NCI-H2196 treated with DMSO at 0.1 percent for 48 hours (cell line): ENCODE measurements at regions not wholly inside any gene's neighbourhood (a gene's known extent, or its start where the extent isn't known, plus 50 kb on each side); places are given as distances from the start of the nearest gene placed in this dataset.

Source experiments
- DNase-seq: peaks from one replicate; lab custom pipeline; 2025; ENCODE audit not compliant: unreplicated experiment; lab: John Stamatoyannopoulos, UW

DNA sequence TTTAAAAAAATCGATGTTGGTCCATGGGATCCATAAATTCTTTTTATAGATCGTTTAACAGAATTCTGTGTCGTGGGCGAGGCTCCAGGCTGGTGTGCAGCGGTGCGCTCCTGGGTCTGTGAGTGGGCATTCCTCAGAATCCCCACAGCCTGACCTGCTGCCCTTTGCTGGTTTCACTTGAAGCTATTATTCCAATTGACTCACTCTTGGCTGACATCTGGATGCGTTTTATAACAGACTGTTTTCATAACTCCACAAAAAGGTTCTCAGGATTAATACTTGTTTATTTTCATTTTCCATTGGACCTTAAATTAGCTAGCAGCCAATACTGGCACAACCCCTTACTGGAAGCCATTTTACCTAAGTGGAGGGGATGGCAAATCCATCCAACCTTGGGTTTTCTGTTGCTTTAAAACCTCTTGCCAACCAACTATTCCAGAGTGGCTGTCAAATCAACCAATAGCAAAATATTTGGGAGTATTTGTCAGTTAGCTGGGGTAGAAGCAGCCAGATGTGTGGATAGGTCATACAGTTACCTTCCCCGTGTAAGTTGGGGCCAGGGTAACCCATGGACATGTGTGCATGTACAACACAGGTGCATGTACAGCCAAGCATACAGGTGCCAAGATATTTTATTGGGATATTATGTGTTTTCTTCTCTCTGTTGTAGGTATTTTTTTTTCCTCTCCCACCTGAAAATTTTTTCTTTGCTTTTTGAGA is 160.7 kb upstream of the ZNF32 start:
- DNase-seq = no peak

DNA sequence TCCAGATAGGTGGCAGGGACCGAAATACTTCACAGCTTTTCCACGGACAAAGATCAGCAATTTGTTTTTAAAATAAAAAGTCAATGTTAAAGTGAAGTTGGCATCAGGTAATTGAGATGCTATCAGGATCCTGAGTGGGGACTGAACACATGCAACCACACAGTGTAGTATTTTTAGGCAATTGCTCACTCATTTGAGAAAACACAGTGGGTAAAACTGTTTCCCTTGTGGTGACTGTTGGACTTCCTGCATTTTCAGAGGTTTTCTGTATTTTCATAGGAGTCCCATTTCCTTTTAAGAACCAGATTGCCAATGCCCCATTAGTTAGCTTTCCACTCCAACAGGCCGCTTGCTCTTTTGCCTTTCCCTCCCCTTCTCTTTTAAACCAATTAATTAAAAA is 159.5 kb upstream of the ZNF32 start:
- DNase-seq = no peak

DNA sequence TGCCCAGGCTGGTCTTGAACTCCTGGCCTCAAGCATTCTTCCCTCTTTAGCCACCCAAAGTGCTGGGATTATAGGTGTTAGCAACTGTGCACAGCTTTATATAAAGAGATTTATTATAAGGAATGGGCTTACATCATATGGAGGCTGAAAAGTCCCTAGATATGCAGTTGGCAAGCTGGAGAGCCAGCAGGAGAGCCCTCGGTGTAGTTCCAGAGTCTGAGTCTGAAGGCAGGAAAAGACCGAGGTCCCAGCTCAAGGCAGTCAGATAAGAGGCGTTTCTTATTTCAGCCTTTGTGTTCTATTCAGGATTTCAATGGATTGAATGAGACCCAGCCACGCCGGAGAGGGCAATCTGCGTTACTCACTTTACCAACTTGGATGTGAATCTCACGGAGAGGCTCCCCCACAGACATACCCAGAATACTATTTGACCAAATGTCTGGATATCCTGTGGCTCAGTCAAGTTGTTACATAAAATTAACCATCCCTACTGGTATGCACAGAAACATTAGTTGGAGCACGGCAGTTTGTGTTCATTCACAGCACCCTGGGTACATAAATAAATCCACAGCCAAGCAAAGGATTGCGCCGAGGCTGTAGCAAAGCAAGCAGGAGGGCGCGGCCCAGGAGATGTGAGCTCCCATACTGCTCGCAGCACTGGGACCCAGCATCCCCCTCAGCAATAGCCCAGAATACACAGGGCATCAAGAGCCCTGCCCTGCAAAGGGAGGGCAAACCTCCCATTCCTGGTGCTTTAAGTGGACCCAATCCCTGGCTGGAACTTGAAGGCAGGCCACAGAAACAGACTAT is 158.4 kb upstream of the ZNF32 start:
- no peak for DNase-seq

DNA sequence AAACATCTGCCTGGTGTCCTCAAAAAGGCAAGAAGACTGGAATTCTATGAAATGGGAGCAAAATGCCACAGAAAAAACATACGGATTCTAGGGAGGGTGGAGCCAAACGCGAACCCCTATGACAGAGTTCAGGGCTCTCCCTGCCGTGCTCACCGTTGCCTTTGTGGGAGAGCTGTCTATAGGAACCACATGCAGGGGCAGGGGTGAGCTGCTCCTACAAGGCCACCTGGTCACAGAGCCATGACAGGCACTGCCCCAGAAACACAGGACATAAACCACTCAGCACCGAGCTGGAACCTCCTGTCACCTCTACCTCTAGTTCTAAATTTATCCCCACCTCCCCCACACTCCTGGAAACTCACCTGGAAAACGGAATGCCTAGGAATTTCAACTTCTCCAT is 155.1 kb upstream of the ZNF32 start:
- no peak for DNase-seq

DNA sequence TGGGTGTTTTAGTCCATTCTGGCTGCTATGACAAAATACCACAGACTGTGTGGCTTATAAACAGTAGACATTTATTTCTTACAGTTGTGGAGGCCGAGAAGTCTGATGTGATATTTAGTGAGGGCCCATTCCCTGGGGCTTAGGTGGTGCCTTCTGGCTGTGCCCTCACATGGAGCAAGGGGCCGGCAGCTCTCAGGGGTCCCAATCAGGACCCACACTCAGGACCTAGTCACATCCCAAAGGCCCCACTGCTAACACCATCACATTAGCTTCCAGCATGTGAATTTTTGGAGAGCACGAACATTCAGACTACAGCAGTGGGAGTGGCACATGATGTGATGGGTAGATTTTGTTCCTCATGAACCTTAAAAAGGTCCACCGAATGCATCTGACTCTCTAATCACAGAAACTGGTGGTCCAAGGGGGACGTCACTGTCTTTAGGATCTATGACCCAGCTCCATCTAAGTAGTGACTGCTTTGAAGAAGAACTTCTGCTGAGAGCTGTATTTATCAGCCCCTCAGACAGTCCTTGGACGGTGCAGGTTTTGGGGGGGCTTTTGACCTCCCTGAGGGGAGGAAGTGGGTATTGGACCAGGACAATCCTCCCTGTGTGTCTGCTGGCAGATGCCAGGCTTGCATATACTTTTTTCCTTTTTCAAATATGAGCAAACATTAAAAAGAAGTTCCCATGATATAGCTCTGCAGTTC is 154.5 kb upstream of the ZNF32 start:
- no peak for DNase-seq

DNA sequence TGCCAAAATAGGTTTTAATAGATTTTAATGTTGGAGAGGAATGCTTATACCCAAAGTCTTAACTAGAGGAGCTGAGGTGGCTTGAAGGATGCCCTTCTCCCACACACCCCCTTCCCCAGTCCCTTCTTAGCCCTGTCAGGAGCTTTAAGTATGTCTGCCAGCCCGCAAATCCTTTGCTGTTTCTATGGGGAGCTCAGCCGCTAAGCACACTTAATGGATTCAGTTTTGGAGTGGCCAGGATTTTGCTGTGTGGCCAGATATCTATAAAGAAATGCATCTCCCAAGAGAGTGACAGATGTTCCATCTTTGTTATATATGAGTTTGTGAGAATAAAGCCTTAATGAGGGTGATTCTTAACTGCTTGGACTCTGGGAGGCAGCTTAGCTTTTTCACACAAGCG is 152.9 kb upstream of the ZNF32 start:
- DNase-seq = no peak

DNA sequence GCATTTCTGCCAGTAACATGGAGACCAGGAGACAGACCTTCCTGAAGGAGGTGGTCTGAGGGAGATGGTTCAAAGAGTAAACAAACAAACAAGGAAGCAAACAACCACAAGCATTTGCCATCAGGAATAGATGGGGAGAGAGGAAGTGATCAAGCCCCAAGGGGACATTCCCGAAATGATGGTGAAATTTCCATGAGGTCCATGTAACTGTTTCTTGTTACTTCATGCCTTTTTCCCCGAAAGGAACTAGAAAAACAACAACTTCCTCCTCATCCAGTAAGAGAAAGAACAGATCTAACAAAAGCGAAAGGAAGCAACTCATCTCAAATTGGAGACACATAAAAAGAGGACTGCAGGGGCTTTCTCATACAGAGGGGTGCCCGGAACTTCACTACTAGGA is 152.5 kb upstream of the ZNF32 start:
- no peak for DNase-seq

DNA sequence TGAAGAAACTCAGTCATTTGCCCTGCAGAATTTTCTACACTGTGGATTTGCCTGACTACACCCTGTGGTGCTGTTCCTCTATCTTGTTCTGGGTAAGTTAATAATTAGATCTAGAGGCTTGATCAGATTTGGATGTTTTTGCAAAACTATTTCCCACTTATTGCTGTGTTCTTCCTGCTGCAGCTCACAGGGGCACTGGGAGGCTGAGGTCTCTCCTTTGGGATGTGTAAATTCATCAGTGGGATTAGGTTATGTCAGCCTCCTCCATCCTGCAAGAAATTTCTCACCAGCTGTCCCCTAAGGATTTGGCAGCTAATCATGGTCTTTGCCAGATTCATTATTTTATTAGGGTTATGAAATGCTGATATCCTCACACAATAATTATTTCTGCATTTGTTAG is 148.1 kb upstream of the ZNF32 start:
- DNase-seq = no peak

DNA sequence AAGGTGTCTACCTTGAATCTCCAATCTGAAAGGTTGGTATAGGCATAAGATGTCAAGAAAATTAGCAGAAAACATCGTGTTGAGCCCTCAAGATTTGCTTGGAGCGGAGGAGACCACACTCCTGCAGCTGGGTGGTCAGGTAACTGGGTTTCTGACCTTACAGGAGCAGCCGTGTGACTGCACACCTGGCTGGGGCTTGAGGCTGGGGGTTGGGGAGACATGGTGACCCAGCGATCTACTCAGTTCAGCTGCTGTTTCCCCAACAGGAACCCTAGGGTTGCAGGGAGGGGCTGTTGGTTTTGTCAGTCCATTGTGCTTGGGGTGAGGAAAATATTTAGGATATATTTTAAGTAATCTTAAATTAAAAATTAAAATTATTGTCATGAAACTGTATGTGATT is 147.0 kb upstream of the ZNF32 start:
- no peak for DNase-seq

DNA sequence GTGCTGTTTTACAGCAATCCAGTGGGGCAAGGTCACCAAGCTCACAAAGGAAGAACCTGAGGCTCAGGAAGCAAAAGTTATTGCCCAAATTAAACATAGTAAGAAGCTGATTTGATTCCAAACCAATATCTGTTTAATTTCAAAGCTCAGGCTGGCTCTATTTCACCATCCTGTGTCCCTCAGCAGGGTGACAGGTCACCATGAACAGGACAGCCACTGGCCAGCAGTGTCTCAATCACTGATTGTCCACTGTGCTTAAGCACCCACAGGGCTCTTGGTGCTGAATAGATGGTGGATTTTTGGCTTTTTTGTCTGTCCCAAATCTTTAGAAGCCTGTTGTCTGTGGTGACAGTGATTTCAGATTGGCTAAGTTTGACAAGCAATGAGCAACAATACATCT is 146.4 kb upstream of the ZNF32 start:
- no peak for DNase-seq

DNA sequence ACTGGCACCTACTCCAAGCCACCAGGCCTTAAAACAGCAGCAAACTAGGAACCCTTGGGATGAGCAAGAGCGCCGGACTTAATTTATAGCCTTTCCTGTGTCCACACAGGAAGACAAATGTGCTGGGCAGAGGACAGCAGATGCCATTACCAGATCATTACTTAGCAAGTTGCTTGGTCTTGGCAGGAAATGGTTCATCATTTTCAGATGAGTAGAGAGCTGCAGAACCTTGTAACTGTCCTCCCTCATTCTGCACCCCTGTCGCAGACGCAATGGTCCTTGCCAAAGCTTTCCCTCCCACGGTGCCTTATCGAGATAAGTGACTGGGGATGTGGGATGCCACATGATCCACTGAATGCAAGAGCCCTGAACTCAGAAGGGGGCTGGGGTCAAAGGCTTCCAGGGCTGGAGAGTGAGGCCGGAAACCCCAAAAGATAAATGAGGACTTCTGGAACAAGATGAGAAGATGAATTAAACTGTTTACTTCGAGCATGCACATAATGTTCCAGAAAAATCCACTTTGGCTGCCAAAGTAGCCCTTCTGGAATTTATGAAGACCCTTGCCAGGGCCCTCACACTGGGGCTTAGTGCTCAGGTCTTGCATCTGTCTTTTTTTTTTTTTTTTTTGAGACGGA is 145.6 kb upstream of the ZNF32 start:
- no peak for DNase-seq

DNA sequence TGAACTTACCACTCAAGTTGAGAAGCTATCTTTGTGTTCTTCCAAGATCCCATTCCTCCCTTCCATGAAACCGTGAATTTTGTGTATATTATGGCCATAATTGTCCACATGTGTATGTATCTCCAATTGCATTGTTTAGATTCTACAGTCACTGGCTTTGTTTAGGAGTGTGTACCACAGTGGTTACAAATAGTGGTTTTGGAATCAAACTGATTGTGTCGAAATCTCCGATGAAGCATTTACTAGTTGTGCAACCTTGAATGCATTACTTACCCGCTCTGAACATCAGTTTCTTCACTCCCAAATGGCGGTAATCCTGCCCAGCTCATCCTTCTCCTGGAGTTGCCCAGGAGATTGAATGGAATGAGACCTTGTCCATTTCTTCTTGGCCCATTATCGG is 145.0 kb upstream of the ZNF32 start:
- no peak for DNase-seq

DNA sequence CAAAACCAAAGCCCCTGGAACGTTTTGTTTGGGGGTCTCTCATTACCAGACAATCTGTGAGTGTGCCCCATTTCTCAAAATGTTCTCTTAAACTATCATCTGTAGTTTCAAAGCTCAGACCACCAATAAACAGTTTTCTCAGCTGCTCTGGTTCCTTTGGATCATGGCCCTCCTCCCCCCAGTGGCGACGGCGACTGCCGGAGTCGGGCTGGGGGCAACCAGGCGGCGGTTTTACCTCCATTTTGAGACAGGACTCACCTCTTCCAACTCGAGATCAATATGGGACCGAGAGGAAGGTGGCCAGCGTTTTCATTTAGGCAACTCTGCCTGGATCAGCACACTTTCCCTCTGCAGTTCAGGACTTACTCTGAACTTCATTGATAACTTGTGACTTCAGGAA is 141.5 kb upstream of the ZNF32 start:
- no peak for DNase-seq

DNA sequence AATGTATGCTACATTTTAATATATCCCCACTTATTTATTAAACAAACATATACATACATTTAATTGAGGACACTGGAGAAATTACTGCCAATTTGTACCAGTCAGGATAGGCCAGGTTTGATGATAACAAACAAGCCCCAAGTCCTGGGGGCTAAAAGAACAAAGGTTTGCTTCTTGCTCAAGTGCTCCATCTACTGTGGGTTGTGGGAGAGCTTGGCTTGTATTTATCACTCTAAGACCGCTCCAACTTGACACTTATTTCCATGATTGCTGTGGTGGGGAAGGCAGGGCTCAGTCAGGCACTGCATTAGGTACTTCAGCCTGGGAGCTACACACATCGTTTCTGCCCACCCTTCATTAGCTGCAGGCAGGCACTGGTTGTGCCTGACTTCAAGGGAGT is 136.6 kb upstream of the ZNF32 start:
- no peak for DNase-seq

DNA sequence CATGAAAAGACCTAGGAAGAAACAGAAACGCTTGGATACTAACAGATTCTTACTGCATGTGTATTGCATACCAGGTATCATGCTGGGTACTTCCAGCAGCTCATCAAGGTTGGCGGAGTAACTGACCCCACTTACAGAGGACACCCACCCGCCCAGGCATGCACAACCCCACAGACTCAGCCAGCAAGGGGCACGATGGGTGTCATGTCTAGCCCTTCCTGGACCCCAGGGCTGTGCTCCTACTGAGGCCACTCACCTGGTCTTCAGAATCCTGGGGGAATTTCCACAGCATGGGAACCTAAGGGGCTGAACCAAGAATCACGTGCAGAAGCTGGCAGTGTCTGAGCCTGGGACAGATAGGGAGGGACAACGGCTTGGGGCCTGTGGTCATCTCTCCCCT is 134.1 kb upstream of the ZNF32 start:
- DNase-seq = no peak

DNA sequence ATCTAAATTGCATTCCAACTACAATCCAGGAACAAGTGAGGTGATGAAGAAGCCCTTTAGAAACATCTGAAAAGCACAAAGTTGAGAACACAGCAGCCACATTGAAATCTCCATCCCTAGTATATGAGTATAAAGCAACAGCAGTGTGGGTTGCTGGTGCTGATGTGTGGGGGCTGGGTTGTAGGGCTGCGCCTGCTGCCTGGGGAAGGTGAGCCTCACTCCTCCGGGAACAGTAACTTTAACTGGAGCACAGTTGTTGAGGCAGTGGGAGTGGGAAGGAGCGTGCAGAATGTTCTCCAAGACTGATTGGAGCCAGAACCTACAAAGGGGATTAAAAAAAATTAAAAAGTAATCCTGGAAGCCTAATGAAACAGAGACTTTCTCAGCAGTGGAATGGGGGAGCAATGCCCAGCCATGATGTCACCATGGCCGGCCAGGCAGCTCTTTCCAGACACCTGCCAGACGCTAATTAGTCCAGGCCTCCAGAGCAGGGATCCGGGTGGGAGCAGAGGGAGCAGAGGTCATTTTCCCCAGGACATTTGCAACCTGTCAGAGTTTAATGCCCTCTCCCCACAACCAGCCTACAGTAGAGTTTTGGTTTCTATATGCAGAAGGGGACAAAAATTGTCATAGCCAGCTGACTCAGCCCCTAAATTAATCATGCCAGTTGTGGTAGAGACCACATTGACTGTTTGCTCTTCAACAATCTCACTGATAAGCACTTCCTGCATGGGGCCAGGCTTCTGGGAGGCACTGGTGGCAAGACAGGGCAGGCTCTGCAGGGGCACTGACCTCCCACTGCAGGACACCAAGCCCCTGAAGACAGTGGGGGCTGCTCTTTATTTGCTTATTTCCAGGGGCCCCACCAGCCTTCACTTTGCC is 133.0 kb upstream of the ZNF32 start:
- DNase-seq = no peak

DNA sequence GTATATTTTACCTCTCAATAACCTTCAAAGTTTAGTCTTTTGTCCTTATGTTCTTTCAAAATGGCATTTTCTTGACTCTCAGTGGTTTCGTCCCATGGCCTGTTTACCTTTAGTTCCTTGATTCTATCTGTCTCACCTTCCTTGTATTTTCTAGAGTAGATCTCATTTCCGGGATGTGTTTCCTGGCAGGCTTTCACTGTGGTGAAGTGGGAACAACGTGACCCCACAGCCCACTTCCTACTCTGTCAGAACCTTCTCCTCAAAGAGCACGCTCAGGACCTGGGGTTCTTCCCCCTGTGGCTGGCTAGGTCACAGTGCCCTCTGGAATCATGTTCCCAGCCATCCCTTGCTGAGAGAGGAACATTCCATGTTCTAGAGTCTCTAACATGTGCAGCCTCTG is 129.9 kb upstream of the ZNF32 start:
- DNase-seq = no peak

DNA sequence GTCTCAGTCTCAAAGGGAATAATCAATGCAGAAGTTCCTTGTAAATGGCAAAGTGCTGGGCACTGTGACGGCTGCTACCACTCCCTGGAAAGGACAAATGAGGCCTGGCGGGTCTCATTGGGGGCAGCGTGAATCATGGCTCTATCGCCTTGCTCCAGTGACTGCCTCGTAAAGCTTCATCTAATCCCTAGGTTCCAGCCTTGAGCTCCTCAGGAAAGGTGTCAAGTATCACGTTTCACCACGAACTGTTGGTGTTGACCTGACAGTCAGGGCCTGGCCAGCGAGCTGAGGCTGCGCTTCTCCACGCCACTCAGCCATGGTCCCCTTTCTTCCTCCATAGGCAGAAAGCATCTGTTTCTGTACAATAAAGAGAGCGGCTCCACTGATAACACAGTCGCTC is 126.7 kb upstream of the ZNF32 start:
- DNase-seq = no peak

DNA sequence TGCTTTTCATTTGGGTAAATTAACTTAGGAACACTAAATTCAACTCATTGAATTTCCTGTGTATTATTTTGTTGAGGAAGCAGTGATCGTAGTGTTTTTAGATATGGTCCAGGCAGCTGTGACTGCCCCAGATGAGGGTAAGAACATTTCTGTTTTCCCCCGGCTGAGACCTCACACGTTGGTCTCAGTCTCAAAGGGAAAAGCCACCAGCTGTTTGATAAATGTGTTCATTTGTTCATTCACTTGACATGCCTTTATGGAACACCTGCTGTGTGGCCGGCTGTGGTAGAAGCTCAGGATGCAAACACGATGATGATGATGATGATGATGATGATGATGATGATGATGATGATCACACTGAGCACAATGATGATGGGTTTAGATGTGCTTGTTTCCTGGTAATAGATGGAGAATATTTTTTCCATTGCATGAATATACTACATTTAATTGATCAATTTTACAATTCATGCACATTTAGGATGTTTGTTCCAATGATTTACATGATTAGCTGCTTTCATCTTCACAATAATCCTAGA is 125.6 kb upstream of the ZNF32 start:
- no peak for DNase-seq

DNA sequence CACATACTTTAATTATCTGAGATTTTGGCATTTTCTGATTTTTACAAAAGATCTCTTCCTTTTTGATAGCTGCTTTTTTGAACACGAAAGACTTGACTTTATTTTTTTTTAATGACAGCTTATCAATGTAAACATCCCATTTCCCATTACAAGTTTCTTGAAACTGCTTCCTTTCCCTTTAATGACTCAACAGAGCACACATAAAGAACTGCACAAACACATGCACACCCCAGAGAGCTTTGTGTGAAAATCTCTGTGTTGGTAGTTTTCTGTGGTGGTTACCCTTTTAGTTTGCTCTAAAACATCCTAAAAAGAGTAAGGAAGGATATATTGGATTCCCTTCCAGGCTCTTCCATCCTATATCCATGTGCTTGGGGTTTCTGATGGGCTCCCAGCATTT is 125.1 kb upstream of the ZNF32 start:
- no peak for DNase-seq
